SKM-1 (cell line): ENCODE measurements at regions not wholly inside any gene's neighbourhood (a gene's known extent, or its start where the extent isn't known, plus 50 kb on each side); places are given as distances from the start of the nearest gene placed in this dataset.
"Not testable (repeated sequence)": the region's sequence is repeated elsewhere in the genome, so short reads cannot be mapped to it uniquely, and the experiment has no call there.

ENCODE experiments used
- DNase-seq: peaks from one replicate; lab custom pipeline; 2025; ENCODE audit not compliant: unreplicated experiment; lab: John Stamatoyannopoulos, UW

GRCh38 chr15:69879963-69880362 is 217.8 kb downstream of the TLE3 start:
- DNase-seq: not testable (repeated sequence)

GRCh38 chr15:69880571-69881301 is 217.0 kb downstream of the TLE3 start:
- DNase-seq: no peak

GRCh38 chr15:69881302-69881670 is 216.4 kb downstream of the TLE3 start:
- DNase-seq: no peak

GRCh38 chr15:69881766-69882165 is 216.0 kb downstream of the TLE3 start:
- DNase-seq: no peak

GRCh38 chr15:69883306-69883705 is 214.4 kb downstream of the TLE3 start:
- DNase-seq: no peak

DNA sequence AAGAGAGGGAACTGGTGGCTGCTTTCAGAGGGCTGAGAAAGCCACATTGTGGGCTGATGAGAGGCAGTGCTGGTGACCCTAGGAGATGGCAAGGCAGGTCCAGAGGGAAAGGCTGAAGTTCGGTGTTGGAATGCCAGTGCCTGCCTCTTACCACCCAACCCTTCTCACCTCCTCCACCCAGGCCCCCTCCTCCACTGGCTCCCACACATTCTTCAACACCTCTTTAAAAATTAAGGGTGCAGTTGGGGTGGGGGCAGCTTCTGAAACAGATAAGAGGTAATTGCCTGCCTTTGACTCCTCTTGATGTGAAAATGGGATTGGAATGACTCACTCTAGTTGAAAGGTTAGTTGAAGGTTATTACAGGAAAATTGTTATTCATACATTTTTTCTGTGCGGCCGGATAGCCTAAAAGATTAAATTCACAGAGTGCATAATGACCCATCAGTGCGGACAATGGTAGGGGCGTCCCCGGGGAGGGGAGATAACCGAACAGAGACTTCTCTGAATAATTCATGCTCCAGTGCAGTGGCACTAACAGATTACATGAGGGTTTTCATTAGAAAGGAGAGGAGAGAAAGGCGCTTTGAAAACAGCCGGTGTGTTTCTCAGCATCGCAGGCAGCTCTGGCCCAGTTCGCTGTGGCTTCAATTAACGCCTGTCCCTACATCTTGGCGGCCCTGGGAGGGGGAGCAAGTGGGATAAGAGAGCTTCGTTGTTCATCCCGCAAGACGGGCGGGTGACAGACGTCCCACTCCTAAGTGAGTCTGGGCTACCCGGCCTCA is 212.4 kb downstream of the TLE3 start:
- no peak for DNase-seq

DNA sequence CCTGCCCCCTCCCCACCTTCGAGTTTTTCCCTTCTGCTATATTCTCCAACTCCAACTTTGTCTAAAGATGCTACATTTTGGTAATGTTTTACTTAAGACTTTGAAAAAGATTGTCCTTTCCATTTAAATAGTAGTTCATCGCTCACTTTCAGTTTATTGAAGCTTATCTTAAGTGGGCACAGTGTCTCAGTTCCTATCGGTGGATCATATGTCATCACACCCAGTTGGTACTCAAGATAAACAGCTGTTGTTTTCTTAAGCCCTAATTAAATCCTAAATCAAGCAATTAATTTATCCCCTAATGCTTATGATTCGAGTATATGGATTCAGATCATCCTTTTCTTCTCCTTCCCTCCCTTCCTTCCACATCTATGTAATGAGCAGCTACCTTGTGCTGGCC is 210.7 kb downstream of the TLE3 start:
- DNase-seq: no peak

- DNase-seq: no peak
Measured at GRCh38 chr15:69887553-69887952, 210.2 kb downstream of the TLE3 start.

DNA sequence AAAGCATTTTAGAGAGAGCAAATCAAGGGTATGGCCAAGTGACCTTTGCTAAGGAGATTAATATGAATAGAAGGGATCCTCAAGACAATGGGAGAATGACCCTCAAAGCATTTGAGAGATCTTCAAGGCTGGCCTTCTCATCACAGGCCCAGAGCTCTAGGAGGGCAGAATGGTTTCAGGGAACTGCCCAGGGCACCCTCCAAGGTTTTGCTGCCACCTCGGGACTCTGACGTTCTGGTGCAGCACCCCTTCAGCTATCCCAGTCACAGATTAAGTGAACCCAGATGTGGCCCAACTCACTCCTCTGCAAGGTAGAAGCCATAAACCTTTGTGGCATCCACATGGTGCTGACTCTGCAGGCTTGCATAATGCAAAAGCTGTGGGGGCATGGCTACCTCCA is 209.3 kb downstream of the TLE3 start:
- no peak for DNase-seq

DNA sequence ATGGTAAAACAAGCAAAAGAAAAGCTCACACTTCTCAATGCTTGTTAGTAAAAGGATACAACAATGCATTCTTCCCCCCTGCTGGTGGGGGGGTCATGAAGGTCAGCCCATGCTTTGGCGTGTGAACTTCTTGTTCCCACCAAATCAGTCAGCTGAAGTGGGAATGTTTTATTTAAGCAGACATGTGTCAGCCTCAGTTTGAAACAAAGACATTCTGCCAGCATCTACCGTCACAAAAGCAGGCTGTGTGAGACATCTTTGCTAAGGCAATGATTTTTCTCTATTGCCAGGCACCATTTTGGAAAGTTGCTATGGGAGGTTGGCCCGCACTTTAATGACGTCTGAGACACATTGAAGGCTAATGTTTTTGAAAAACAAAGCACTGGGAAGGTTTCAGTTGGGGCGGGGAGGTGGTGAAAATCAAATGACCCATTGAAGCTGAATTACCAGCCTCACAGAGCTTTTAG is 206.6 kb downstream of the TLE3 start:
- no peak for DNase-seq

GRCh38 chr15:69891606-69892005 is 206.1 kb downstream of the TLE3 start:
- no peak for DNase-seq

DNA sequence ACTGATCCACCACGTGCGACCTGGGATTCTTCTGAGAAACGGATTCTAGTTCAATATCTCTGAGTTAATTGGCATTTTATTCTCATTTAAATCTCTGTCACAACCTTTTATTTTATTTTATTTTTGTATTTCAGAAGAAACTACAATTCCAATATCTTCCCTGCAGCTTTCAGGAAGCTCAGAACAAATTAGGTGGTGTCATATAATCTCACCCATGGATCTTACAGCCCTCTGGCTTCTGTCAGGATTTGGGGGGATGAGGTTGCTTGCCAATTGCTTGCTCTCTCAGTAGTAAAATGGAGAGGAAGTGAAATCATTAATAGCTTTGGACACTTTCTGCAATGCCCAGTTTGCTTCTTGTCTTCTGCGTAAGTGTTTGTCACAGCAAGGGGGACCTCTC is 205.4 kb downstream of the TLE3 start:
- DNase-seq: no peak

- no peak for DNase-seq
Measured at GRCh38 chr15:69893086-69893485, 204.6 kb downstream of the TLE3 start.

DNA sequence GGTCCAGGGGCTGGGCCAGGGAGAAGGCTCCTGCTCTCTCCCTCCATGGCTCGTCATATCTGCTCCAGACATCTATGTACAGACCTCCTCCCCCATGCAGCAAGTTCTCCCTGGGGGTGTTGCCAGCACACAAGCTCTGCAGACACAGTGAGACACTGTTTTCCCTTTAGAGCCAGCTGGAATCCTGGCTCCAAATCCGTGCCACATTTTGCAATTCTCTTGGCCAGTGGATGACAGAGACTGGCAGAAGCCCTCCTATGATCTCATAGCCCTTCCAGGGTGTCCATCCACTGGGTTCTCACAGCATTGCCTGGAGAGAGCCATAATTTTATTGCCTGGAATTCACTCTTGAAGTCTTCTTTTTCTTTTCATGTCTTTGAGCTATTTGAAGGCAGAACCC is 203.9 kb downstream of the TLE3 start:
- DNase-seq: no peak

- no peak for DNase-seq
Measured at GRCh38 chr15:69895202-69895601, 202.5 kb downstream of the TLE3 start.

DNA sequence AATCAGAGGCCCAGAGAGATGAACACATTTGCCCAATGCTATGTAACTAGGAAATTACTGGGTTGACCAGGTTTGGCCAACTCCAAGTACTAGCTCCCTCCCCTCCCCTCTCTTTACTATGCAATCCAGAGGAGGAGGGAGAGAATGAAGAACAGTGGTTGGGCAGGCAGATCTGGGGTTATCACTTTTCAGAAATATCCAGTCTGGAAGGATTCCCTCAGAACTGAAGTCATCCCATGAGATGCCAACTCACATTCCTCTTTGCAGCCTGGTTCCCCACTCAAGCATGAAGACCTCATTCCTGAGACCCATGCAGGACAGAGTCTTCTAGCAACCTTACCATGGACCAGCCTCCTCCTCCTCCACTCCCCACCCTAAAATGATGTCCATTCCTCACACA is 201.1 kb downstream of the TLE3 start:
- no peak for DNase-seq

- DNase-seq: no peak
Measured at GRCh38 chr15:69897061-69897460, 200.7 kb downstream of the TLE3 start.

GRCh38 chr15:69897471-69898237 is 200.1 kb downstream of the TLE3 start:
- DNase-seq: no peak

- no peak for DNase-seq
Measured at GRCh38 chr15:69898243-69898642, 199.5 kb downstream of the TLE3 start.

DNA sequence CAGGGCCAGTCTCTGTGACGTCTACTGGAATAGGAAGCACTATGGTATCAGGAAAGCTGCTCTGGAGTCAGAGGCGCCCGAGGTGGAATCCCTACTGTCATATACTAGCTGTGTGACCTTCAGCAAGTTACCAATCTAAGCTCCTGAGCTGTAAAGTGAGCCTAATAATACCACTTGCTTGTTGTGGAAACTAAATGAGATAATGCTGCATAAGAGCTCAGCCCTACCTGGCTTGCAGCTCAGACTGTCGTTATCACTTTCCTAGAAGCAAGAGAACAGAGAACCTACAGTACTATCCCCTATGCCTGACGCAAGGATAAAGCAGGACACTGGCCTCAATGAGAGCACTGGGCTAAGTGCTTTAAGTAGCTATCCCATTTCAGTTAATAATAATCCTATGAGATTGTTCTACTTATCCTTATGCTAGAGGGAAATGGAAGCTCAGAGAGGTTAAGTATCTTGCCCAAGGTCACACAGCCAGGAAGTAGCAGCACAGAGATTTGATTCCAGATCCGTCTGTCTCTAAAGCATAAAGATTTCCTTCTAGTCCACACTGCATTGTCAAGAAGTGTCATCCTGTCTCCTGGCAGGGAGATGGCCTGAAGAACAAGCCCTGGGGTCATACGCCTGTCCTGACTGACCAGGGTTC is 195.2 kb downstream of the TLE3 start:
- DNase-seq: no peak
